Naive thymus-derived CD8-positive, alpha-beta T cell (primary cell): ENCODE measurements at regions not wholly inside any gene's neighbourhood (a gene's known extent, or its start where the extent isn't known, plus 50 kb on each side); places are given as distances from the start of the nearest gene placed in this dataset.

Experiments
- ATAC-seq, 2 donors: fragments of 150-1000 bp; cut with Tn5 transposase in 1 of 2; sonication (Bioruptor Pico), chemical (Tn5 transposase) in 1 of 2; 1 replicate in 1 of 2; 2 replicates in 1 of 2; pipeline ENCODE4 v1.10.0; 2021; ENCODE audit warnings: mild to moderate bottlenecking in 2 of 2, moderate library complexity in 2 of 2
- POLR2A ChIA-PET: fragments of 350-600 bp; sonication (Branson Sonifier 250); formaldehyde crosslinking; loops from one replicate; lab custom pipeline; 2021; ENCODE audit warnings: antibody characterized with exemption; lab: Charles Lee
- DNase-seq, 10 donors: peaks; one replicate each; pipeline versions ENCODE4 v3.0.0 to v3.0.0-alpha.2; 2020 to 2022
- H3K27ac Mint-ChIP-seq, 10 donors: one replicate each; pipeline ENCODE4 v1.8.0; 2020 to 2022; ENCODE audit warnings: mild to moderate bottlenecking in 10 of 10, mixed read lengths in 10 of 10, moderate library complexity in 4 of 10, inconsistent platforms in 1 of 10
- H3K27me3 Mint-ChIP-seq, 5 donors: one replicate each; pipeline ENCODE4 v1.8.0; 2021 to 2022; ENCODE audit warnings: mixed read lengths in 5 of 5
- H3K36me3 Mint-ChIP-seq, 3 donors: one replicate each; pipeline ENCODE4 v1.8.0; 2020 to 2022; ENCODE audit warnings: mixed read lengths in 3 of 3, mild to moderate bottlenecking in 2 of 3, inconsistent platforms in 1 of 3
- H3K4me1 Mint-ChIP-seq, 4 donors: one replicate each; pipeline ENCODE4 v1.8.0; 2021 to 2022; ENCODE audit warnings: mixed read lengths in 4 of 4
- H3K4me3 Mint-ChIP-seq, 10 donors: one replicate each; pipeline ENCODE4 v1.8.0; 2020 to 2022; ENCODE audit warnings: mild to moderate bottlenecking in 10 of 10, mixed read lengths in 10 of 10, moderate library complexity in 6 of 10, inconsistent platforms in 1 of 10
- H3K9me3 Mint-ChIP-seq, 9 donors: one replicate each; pipeline ENCODE4 v1.8.0; 2020 to 2022; ENCODE audit warnings: mixed read lengths in 9 of 9, mild to moderate bottlenecking in 3 of 9, inconsistent platforms in 1 of 9, moderate library complexity in 1 of 9

DNA sequence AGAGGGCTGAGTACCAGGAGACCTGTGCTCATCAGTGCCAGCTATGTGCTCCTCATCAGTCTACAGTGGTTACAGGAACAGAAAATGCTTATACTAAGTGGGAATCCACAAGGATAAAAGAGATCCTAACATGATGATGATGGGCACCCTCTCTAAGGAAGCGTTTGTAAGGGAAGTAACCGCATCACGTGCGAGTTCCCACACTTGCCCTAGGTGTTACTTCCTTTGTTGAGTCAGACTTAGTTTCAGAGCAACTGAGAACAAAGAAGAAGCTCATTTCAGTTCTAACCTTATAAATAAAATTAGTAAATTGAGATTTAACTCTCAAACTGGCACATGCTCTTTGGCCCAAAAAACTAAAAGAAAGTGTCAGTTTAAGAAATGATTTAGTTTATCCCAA, 956.4 kb upstream of the TMEM132C start:
- POLR2A ChIA-PET, result no interaction called here
- no peaks in the 10 kb centered on the region for H3K4me1 Mint-ChIP-seq
- H3K4me3 Mint-ChIP-seq, result no peak overlapping the region
- DNase-seq (no peak), ATAC-seq (no peak)
- peaks cover 4 to 39% (median 14%) of the 10 kb centered on the region in 5 donors for H3K27me3 Mint-ChIP-seq
- H3K36me3 Mint-ChIP-seq, result no peaks in the 10 kb centered on the region
- peaks cover 0 to 5% (median 0%) of the 10 kb centered on the region in 9 donors for H3K9me3 Mint-ChIP-seq
- no peak overlapping the region for H3K27ac Mint-ChIP-seq

- H3K4me3 Mint-ChIP-seq, result no peak overlapping the region
- peaks cover 3 to 27% (median 9%) of the 10 kb centered on the region in 5 donors for H3K27me3 Mint-ChIP-seq
- no peak for DNase-seq
- no peaks in the 10 kb centered on the region for H3K36me3 Mint-ChIP-seq
- POLR2A ChIA-PET, result no interaction called here
- H3K4me1 Mint-ChIP-seq, result no peaks in the 10 kb centered on the region
- H3K9me3 Mint-ChIP-seq, result peaks cover 0 to 5% (median 0%) of the 10 kb centered on the region in 9 donors
- no peak for ATAC-seq
- H3K27ac Mint-ChIP-seq, result no peak overlapping the region
These were observed 955.1 kb upstream of the TMEM132C start for GRCh38 chr12:127311720-127312364.

DNA sequence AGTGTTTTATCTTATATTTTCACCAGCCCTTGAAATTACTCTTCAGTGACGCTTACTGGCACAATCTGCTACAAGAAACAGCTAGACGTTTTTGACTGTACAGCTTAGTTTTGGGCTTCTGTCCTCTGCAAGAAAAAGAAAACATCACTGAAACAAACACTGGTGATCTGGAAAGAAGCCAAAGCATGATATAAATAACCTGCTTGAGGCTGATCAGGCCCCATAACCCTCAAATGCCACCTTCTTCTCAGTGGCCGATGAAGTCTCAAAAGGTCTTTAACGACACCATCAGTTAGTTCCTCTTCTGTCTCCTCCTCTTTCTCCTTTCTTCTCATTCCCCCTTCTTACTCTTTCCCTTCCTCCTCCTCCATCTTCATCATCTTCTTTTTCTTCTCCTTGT, 942.3 kb upstream of the TMEM132C start:
- no peak for DNase-seq
- Mint-ChIP-seq H3K27me3 (peaks cover 0 to 12% (median 3%) of the 10 kb centered on the region in 5 donors), H3K27ac (no peak overlapping the region), H3K9me3 (peaks cover 0 to 27% (median 3%) of the 10 kb centered on the region in 9 donors), H3K4me1 (no peaks in the 10 kb centered on the region), H3K4me3 (no peak overlapping the region), H3K36me3 (no peaks in the 10 kb centered on the region)
- no peak for ATAC-seq
- POLR2A ChIA-PET, result no interaction called here

- H3K4me3 Mint-ChIP-seq, result no peak overlapping the region
- ATAC-seq, result no peak
- H3K36me3 Mint-ChIP-seq, result no peaks in the 10 kb centered on the region
- POLR2A ChIA-PET, result no interaction called here
- peaks cover 0 to 13% (median 0%) of the 10 kb centered on the region in 5 donors for H3K27me3 Mint-ChIP-seq
- no peak overlapping the region for H3K27ac Mint-ChIP-seq
- DNase-seq, result no peak
- H3K4me1 Mint-ChIP-seq, result no peaks in the 10 kb centered on the region
- peaks cover 0 to 12% (median 0%) of the 10 kb centered on the region in 9 donors for H3K9me3 Mint-ChIP-seq
These were observed 939.0 kb upstream of the TMEM132C start for GRCh38 chr12:127327986-127328385.

- no peak overlapping the region for H3K27ac Mint-ChIP-seq
- peaks cover 0 to 12% (median 0%) of the 10 kb centered on the region in 9 donors for H3K9me3 Mint-ChIP-seq
- ATAC-seq, result no peak
- H3K4me3 Mint-ChIP-seq, result no peak overlapping the region
- no peak for DNase-seq
- POLR2A ChIA-PET, result no interaction called here
- peaks cover 0 to 18% (median 2%) of the 10 kb centered on the region in 5 donors for H3K27me3 Mint-ChIP-seq
- H3K36me3 Mint-ChIP-seq, result no peaks in the 10 kb centered on the region
- no peaks in the 10 kb centered on the region for H3K4me1 Mint-ChIP-seq
These were observed 938.1 kb upstream of the TMEM132C start for GRCh38 chr12:127328867-127329266.

- Mint-ChIP-seq H3K9me3 (peaks cover 0 to 5% (median 0%) of the 10 kb centered on the region in 9 donors), H3K36me3 (no peaks in the 10 kb centered on the region), H3K27ac (no peak overlapping the region), H3K4me3 (no peak overlapping the region), H3K27me3 (peaks cover 0 to 11% (median 5%) of the 10 kb centered on the region in 5 donors), H3K4me1 (no peaks in the 10 kb centered on the region)
- no peak for DNase-seq
- POLR2A ChIA-PET, result no interaction called here
- no peak for ATAC-seq
These were observed 932.6 kb upstream of the TMEM132C start for GRCh38 chr12:127334365-127334764.

GRCh38 chr12:127334912-127335644, 931.9 kb upstream of the TMEM132C start:
- Mint-ChIP-seq H3K36me3 (no peaks in the 10 kb centered on the region), H3K9me3 (peaks cover 0 to 8% (median 0%) of the 10 kb centered on the region in 9 donors), H3K4me1 (no peaks in the 10 kb centered on the region), H3K4me3 (no peak overlapping the region), H3K27ac (no peak overlapping the region), H3K27me3 (peaks cover 0 to 11% (median 5%) of the 10 kb centered on the region in 5 donors)
- DNase-seq (no peak), ATAC-seq (no peak)
- POLR2A ChIA-PET, result no interaction called here

DNA sequence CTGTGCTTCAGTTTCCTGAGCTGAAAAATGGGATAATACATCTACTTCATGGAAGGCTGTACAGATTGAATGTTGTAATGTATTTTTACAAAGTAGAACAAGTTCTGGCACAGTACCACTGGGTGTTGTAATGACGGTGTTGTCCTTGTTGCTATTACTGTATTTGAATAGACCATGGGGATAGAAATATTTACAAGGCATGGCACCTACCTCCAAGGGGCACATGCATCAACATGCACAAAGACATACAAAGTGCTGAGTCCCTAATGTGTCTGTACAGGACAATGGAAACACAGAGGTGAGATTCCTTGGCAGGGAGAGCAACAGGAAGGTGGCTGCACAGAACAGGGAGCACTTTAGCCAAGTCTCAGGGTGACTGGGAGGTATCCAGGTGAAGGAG, 930.6 kb upstream of the TMEM132C start:
- ATAC-seq, result no peak
- POLR2A ChIA-PET, result no interaction called here
- peaks cover 0 to 9% (median 0%) of the 10 kb centered on the region in 9 donors for H3K9me3 Mint-ChIP-seq
- no peaks in the 10 kb centered on the region for H3K36me3 Mint-ChIP-seq
- no peaks in the 10 kb centered on the region for H3K4me1 Mint-ChIP-seq
- H3K4me3 Mint-ChIP-seq, result no peak overlapping the region
- H3K27me3 Mint-ChIP-seq, result peaks cover 0 to 11% (median 5%) of the 10 kb centered on the region in 5 donors
- DNase-seq, result no peak
- no peak overlapping the region for H3K27ac Mint-ChIP-seq

GRCh38 chr12:127339065-127339464, 927.9 kb upstream of the TMEM132C start:
- no peaks in the 10 kb centered on the region for H3K4me1 Mint-ChIP-seq

DNA sequence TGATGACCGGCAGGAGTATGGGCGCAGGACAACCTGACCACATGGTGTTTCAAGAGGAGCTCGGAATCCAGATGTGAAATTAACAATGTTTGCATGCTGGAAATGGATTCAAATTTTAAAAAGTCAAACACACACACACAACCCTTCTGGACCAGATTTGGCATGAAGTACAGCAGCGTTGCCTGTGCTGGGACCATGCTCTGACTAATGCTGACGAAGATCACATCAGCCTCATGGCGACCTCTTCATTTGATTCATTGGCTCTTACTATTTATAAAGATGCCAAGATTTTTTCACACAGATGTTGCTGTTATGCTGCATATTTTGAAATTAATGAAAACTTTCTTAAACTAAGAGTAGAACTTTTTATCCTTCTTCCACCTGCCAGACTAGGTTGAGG, 926.6 kb upstream of the TMEM132C start:
- H3K4me1 Mint-ChIP-seq, result no peaks in the 10 kb centered on the region
- ATAC-seq, result no peak
- peaks cover 0 to 4% (median 0%) of the 10 kb centered on the region in 9 donors for H3K9me3 Mint-ChIP-seq
- no peak overlapping the region for H3K27ac Mint-ChIP-seq
- H3K4me3 Mint-ChIP-seq, result no peak overlapping the region
- no peaks in the 10 kb centered on the region for H3K36me3 Mint-ChIP-seq
- peaks cover 2 to 14% (median 8%) of the 10 kb centered on the region in 5 donors for H3K27me3 Mint-ChIP-seq
- DNase-seq, result no peak
- POLR2A ChIA-PET, result no interaction called here

More at GRCh38 chr12:127339065-127339464, 927.9 kb upstream of the TMEM132C start:
- no peak overlapping the region for H3K4me3 Mint-ChIP-seq
- POLR2A ChIA-PET, result no interaction called here
- peaks cover 0 to 11% (median 4%) of the 10 kb centered on the region in 5 donors for H3K27me3 Mint-ChIP-seq
- ATAC-seq (no peak), DNase-seq (no peak)
- H3K36me3 Mint-ChIP-seq, result no peaks in the 10 kb centered on the region
- H3K27ac Mint-ChIP-seq, result no peak overlapping the region
- H3K9me3 Mint-ChIP-seq, result peaks cover 0 to 9% (median 0%) of the 10 kb centered on the region in 9 donors

GRCh38 chr12:127342861-127343260, 924.1 kb upstream of the TMEM132C start:
- Mint-ChIP-seq H3K27ac (no peak overlapping the region), H3K4me3 (no peak overlapping the region), H3K4me1 (no peaks in the 10 kb centered on the region), H3K9me3 (peaks cover 0 to 23% (median 10%) of the 10 kb centered on the region in 9 donors), H3K36me3 (peaks cover 0 to 13% (median 4%) of the 10 kb centered on the region in 3 donors), H3K27me3 (peaks cover 2 to 20% (median 5%) of the 10 kb centered on the region in 5 donors)
- POLR2A ChIA-PET, result no interaction called here
- ATAC-seq (no peak), DNase-seq (no peak)

DNA sequence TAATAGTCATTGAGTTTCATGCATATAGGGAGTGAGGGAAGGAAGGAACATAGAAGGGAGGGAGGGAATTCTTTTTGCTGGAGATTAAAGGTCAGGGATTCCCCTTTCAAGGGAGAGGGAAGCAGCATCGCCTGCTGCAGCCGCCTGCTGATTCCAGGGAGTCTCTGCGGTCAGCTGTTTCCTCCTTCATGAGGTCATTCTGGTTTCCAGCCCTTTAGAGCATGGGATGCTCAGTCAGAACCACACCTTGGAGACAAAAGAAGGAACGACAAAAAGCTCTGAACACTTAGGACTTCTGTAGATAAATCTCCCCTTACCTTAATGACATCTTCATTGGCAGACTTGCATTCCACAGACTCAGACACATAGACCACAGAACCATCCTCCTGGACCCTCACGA, 923.0 kb upstream of the TMEM132C start:
- H3K27me3 Mint-ChIP-seq, result peaks cover 2 to 20% (median 5%) of the 10 kb centered on the region in 5 donors
- H3K9me3 Mint-ChIP-seq, result peaks cover 0 to 28% (median 10%) of the 10 kb centered on the region in 9 donors
- no peak overlapping the region for H3K4me3 Mint-ChIP-seq
- DNase-seq (no peak), ATAC-seq (no peak)
- H3K36me3 Mint-ChIP-seq, result peaks cover 0 to 13% (median 4%) of the 10 kb centered on the region in 3 donors
- H3K27ac Mint-ChIP-seq, result no peak overlapping the region
- no peaks in the 10 kb centered on the region for H3K4me1 Mint-ChIP-seq
- POLR2A ChIA-PET, result no interaction called here

DNA sequence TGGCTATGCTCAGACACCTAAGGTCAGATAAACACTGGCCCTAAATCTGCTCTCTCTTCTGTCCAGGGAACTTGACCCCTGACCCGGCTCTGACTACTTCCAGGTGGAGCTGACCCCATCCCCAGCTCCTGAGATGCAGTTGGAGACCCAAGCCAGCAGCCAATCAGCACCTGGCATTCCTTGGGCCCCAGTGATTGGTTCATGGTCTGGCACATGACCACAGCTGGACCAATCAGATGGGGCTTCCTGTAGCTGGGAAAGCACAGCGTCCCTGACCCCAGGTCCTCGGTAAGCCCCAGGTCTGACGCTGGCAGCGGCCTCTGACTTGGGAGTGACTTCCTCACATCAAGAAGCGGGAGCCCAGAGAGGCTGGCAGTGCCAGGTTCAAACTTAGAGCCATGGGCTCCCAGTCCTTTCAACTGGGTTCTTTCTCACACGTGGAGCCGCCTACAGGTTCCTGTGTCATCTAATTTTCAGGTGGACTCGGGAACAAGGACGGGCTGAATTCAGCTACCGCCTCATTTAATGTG, 915.4 kb upstream of the TMEM132C start:
- DNase-seq, result no peak
- POLR2A ChIA-PET, result no interaction called here
- Mint-ChIP-seq H3K36me3 (peaks cover 0 to 8% (median 0%) of the 10 kb centered on the region in 3 donors), H3K27ac (no peak overlapping the region), H3K9me3 (peaks cover 0 to 34% (median 13%) of the 10 kb centered on the region in 9 donors), H3K27me3 (peaks cover 0 to 20% (median 0%) of the 10 kb centered on the region in 5 donors), H3K4me3 (no peak overlapping the region), H3K4me1 (no peaks in the 10 kb centered on the region)
- no peak for ATAC-seq
